ENCODE measurements at regions not wholly inside any gene's neighbourhood (a gene's known extent, or its start where the extent isn't known, plus 50 kb on each side); places are given as distances from the start of the nearest gene placed in this dataset.

GRCh38 chr4:184568770-184569169, 80.5 kb downstream of the CASP3 start:
- TF ChIP-seq CTCF (IDR thresholded peaks at IDR 0.05) (no peak), POLR2A (IDR thresholded peaks at IDR 0.05) (no peak)

Data from Peyer's patch (tissue), 4 donors.